Limb (tissue), 2 donors: ENCODE measurements at regions not wholly inside any gene's neighbourhood (a gene's known extent, or its start where the extent isn't known, plus 50 kb on each side); places are given as distances from the start of the nearest gene placed in this dataset.
"Not testable (repeated sequence)": the region's sequence is repeated elsewhere in the genome, so short reads cannot be mapped to it uniquely, and the experiment has no call there.

ENCODE experiments used
- DNase-seq, 2 donors: peaks; one replicate each; pipeline ENCODE4 v3.0.0-alpha.2; 2016; ENCODE audit errors: extremely low spot score in 2 of 2

DNA sequence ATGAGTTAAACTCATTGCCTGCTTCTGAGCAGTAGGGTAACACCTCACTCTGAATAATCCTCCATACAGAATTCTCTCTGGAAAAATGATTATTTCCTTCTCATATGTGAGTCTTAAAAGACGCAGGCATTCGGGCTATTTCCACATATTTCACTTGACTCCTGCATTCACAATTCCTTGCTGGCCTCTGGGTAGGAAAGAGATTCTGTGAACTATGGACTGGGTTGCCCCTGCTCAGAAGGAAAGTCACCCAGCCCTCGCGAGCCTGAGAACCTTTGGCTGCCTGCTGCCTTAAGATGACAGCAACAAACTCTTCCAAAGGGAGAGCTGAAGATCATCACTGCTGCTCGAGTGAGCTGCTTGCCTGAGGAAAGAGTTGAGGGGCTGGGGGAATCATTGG, 216.8 kb downstream of the BAMBI start:
- no peak for DNase-seq

DNA sequence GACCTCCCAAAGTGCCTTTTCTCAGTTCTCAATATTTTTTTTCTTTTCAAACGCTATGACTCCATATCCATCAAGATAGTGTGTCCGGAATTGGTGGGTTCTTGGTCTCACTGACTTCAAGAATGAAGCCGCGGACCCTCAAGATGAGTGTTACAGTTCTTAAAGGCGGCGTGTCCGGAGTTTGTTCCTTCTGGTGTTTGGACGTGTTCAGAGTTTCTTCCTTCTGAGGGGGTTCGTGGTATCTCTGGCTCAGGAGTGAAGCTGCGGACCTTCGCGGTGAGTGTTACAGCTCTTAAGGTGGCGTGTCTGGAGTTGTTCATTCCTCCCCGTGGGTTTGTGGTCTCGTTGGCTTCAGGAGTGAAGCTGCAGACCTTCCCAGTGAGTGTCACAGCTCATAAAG, 218.3 kb downstream of the BAMBI start:
- DNase-seq = not testable (repeated sequence)

DNA sequence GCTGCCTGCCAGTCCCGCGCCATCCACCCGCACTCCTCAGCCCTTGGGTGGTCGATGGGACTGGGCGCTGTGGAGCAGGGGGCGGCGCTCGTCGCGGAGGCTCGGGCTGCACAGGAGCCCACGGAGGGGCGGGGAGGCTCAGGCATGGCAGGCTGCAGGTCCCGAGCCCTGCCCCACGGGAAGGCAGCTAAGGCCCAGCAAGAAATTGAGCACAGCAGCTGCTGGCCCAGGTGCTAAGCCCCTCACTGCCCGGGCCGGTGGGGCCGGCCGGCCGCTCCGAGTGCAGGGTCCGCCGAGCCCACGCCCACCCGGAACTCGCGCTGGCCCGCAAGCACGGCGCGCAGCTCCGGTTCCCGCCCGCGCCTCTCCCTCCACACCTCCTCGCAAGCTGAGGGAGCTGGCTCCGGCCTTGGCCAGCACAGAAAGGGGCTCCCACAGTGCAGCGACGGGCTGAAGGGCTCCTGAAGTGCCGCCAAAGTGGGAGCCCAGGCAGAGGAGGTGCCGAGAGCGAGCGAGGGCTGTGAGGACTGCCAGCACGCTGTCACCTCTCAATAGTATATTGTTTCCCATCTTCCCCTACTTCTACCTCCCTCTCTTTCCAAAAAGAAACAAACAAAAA, 219.6 kb downstream of the BAMBI start:
- DNase-seq = not testable (repeated sequence)

DNA sequence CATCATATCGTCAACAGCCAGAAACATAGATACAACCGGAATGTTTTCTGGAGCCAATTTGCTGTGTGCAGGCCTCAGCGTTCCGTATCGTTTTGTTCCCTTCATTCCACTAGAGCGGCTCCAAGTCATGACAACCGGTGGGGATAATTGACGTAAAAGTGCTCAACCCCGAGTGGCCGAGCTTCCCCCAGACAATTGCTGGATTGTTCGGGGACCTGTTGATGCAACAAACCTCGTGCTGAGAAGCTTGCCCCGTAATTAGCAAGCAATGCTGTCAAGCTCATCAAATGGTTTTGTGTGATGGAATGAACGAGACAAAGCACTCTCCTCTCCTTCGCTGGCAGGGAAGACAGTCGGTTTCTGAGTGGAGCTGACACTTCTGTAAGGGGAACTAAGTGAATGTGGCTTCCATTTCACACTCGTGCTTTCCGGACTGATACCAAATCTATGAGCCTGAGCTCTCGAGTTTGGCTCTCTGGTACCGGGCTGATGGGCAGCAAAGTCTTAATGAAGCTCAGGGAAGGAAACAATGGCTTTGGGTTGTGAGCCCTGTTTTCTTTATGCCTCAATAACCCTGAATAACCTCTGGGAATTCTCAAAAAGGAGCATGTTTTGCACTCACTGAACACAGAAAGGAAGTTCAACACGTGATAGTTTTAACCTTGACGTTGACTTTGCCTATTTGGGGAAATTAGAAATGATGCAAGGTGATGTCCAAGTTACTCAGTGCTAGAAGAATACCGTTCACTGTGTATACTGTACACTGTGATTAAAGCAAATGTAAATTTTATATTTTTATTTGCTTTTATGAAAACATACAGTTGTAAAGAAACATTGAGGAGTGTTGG, 220.5 kb downstream of the BAMBI start:
- no peak for DNase-seq

DNA sequence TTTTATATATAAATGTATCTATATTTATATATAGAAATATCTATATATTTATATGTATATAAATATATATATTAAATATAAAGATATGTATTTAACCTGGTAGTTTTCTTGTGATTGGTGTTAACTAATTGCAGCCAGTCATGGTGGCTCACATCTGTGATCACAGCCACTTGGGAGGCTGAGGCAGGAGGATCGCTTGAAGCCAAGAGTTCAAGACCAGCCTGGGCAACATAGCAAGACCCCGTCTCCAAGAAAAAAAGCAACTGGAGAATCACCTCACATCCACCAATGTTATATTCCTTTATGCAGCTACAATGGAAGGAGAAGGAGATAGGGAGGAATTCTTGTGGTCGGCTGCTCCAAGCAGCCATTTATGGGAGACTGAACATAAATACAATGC, 224.9 kb downstream of the BAMBI start:
- DNase-seq = no peak

DNA sequence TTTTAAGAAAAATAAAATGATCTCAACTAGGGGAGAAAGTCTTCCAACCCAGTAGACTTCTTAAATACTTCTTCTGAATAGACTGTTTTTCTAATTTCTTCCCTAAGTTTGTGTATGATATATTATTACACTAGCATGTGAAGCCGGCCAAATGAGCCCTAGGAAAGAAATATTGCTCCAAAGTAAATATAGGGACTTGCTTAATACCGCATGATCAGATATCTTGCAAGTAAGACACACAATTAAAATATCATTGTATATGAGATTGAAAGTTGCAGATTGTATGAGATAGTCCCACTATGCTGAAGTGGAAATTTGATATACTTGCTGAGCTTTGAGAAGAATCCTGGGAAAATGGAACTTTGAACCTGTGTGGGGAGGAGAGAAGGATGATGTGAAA, 225.7 kb downstream of the BAMBI start:
- DNase-seq = no peak

DNA sequence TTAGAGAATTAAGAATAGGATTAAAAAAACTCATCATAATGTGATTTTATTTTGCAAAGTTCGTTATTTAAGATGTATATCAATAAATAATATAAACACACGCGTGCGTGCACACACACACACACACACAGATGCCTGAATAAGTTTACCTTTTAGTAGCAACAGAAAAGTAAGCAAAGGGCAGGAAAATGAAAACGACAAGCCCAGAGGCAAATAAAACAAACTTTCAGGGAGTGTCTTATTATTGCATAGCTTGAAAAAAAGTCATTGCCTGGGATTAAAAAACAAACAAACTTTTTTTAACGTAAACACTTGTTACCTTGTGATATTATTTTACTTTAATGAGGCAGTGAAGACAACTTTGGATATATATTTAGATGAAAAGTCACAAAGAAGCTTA, 226.4 kb downstream of the BAMBI start:
- no peak for DNase-seq

DNA sequence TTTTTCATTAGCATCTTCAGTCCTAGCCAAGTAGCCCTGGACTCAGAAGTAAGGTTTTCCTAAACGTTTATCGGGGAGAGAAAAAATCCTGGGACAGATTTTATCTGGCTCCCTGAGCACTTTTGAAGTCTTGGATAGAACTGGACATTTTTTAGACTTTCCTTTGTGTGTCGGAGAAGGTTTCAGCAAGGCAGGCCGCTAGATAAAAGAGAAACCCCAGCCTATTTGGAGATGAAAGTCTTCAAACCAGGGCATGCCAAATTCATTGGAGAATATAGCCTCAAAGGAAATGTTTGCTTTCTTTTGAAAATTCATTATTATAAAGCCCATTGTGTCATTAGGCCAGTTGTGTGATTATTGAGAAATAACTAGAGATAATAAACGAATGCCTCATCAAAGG, 228.1 kb downstream of the BAMBI start:
- no peak for DNase-seq

DNA sequence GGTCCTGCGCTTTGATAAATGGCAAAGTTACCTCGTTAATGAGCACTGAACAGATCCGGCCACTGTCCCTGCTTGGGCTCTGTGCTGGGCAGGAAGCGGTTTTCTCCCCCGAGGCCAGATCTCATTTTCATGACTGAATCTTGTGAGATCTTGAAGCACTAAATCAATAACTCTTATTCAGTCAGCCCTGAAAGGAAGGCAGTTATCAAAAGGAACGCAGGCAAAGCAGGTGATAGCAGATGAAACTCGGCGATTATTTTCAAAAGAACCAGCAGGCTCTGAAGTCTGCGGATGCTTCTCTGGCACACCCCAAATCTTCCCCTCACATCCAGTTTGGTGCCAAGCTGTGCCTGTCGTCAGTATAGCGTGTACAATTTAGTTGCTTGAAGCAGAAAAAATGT, 228.7 kb downstream of the BAMBI start:
- DNase-seq = no peak

DNA sequence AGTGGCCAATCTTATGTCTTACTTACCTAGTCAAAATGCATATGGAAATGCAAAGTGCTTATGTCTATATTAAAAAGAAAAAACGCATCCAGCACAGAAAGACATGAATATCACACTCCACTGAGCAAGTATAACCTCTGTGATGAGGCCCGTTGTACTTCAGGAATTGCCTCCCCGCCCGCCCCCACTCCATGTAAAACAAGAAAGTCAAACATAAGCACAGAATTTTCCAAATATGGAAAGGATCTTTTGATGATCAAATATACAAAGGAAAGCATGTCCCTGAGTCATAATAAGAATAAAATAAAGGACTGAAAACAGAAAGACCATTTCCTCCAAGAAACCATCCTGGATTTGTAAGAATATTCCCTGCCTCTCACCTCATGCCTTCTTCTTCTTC, 229.1 kb downstream of the BAMBI start:
- DNase-seq = no peak

DNA sequence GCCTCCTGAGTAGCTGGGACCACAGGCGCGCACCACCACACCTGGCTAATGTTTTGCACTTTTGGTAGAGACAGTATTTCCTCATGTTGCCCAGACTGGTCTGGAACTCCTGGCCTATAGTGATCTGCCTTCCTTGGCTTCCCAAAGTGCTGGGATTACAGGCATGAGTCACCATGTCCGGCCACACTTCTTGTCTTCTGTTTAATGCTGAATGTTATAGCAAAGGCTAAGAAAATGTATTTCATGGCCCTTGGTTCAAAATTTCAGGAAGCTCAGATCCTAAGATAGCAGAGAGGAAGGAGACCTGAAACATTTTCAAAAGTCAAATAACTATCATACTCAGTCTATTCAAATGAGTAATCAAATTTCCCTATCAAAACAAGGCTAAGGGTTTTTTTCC, 229.6 kb downstream of the BAMBI start:
- DNase-seq = no peak

DNA sequence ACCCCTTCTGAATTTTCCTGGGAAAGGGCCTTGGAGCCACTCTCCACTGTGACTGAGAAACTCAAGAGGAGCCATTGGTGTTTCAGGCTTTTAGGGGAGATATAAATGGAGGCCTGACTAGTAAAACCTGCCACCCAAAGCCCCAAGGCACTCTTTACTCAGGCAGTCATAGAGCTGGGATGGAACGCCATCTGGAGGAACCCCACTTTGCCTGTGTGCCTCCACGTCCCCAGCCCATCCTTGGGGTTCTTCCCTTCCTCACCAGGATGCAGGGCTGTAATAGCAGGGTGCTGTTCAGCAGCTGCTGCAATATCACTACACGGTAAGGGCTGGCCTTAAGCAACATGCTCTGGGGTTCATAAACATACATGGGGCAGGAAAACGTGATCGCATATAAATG, 232.6 kb downstream of the BAMBI start:
- no peak for DNase-seq

DNA sequence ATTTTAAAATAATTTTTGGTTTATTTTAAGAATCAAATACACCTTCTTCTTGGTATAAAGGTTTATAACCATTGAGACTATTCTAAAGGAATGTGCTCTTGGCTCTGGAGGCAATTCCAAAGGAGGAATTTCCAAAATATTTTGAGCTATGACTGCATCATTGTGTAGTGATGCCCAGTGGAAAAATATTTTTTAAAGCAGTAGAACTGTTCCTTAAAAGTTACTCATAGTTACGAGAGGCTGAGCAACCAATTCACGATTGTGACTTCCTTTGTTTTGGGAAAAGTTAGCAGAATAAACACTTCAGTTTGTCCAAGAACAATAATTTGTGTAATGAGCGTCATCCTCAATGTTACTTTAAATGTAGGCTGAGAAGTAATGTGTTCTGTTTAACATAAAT, 233.6 kb downstream of the BAMBI start:
- peak in 1 of 2 donors; percentile 49 for DNase-seq

DNA sequence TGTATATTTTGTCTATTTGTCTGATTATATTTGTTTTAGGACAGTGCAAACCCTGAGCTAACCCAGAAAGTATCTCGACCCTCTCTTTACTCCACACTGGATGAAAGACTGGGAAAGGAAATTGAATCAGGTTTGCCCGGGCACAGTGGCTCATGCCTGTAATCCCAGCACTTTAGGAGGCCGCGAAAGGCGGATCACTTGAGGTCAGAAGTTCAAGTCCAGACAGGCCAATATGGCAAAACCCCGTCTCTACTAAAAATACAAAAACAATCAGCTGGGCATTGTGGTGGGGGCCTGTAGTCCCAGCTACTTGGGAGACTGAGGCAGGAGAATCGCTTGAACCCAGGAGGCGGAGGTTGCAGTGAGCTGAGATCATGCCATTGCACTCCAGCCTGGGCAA, 234.2 kb downstream of the BAMBI start:
- not testable (repeated sequence) for DNase-seq

DNA sequence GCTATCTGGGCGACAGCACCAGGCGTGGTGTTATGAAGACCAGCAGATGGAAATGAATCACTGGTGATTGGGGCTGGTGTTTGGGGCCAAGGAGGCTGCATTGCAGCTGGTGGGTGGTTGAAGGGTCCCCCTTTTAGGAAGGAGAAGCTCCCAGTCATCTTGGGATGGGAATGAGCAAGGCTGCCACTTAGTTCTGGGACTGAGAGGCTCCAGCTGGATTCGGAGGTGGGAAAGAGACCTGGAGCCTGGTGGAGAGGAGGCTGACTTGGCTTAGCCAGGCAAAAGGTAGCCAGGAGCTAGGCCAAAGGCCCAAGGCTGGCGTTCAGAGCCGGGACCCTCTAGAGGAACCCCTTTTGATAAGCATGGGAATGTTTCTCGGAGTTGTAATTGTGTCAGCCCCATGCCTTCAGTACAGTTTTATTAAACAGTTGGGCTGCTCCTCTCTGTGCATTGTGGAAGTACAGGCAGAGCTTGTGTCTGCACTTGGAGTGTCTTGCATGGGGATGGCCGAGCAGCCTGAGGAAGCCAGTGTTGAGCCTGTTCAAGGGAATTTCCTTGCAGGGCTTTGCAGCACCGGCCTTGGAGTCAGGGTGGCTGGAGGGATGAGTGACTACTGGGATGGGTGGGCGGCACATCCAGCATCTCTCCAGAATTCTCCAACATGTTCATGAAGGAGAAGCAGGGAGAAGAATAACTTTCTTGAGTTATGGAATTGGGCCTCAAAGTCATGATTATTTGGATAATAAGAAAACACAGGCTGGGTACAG, 234.9 kb downstream of the BAMBI start:
- DNase-seq = no peak

DNA sequence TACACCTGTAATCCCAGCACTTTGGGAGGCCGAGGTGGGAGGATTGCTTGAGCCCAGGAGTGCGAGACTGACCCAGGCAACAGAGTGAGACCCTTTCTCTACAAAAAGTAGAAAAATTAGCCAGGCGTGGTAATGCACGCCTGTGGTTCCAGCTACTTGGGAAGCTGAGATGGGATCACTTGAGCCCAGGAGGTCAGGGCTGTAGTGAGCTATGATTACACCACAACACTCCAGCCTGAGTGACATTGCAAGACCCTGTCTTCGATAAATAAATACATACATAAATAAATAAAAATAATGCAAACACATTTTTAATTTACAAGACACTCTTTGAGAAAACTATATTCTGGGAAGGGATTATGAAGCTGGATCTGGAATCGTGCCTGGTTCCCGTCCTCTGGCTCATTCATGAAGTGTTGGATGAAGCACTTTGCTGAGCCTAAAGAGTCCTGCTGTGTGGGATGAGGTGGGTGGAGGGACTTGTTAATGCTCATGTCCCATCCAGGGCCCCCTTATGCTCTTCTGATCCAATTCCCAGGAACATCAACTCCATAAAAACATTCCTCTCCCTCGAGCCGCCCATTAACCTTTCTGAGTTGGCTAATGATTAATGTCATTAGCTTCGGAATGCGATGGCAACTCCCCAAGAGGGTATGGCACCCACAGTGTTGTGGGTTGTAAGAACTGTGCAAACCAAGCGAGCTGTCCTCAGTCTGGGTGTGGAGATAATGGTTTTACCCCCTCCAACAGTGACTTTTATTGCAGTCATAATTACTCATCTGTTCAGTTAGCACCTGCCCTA, 236.3 kb downstream of the BAMBI start:
- no peak for DNase-seq

DNA sequence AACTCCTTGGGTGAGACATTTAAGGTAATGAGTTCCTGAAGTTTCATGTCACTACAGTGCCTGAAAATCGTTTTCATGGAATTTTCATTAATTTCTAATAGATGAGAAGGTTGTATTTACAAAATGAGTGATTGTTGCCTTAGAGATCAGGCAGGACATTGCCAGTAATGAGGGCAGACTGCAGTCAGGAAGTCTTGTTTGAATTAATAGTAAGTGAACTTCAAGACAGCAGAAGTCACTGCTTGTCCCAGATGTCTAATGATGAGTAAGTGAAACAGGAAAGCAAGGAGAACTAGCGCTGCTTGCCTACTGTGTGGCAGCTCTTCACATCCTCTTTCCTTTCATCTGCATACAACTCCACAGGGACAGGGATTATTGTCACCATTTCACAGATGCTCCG, 237.4 kb downstream of the BAMBI start:
- no peak for DNase-seq

DNA sequence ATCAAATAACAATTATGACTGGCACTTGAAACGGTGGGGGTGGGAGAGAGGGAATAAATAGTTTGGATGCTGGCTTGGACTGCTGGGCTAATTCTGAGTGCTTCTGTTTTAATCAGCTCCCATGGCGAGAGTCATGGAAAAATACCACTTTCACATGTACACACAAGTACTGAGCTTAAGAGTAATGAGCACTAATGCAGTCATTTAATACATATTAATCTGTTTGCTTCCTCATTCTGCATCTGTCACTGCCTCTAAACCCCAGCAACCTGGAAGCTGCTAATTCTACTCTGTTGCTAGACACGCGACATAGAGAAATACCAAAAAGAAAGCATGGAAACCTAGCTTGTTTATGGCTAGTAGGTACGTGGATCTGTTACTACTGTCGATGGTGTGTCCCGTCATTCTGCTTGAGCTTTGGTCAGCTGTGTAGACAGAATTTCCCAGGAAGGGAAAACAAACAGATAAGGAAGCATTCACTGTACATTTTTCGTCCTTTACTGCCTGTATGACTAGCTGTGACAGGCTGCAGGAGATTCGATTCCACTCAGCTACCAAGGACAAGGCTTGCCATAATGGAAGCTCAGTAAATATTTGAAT, 238.8 kb downstream of the BAMBI start:
- DNase-seq = no peak

DNA sequence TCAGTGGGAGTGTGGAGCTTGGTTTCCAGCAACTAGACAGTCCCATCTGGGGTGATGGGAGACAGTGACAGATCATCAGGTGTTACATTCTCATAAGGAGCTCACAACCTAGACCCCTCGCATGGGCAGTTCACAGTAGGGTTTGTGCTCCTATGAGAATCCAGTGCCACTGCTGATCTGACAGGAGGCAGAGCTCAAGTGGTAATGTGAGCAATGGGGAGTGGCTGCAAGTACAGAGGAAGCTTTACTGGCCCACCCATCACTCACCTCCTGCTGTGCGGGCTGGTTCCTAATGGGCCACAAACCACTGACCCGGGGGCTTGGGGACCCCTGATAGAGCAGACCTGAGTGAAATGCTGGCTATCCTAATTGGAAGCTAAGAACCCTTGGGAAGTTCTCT, 242.8 kb downstream of the BAMBI start:
- no peak for DNase-seq

DNA sequence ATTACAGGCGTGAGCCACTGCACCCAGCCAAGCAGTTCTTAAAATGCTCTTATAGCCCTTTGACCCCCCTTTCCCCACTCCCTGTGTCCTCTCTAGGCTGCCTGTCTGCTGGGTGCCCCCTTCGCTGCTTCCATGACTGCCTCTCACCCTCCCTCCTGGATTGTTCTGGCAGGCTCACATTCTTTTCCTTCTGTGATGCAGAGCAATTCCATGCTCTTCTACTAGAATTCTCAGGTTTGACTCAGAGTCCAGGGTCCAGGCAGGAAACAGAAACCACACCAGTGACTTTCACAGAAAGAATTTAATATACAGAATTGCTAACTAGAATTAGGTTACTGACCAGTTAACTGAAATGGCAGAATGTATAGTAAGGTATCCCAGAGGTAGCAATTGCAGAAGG, 244.8 kb downstream of the BAMBI start:
- DNase-seq = no peak

DNA sequence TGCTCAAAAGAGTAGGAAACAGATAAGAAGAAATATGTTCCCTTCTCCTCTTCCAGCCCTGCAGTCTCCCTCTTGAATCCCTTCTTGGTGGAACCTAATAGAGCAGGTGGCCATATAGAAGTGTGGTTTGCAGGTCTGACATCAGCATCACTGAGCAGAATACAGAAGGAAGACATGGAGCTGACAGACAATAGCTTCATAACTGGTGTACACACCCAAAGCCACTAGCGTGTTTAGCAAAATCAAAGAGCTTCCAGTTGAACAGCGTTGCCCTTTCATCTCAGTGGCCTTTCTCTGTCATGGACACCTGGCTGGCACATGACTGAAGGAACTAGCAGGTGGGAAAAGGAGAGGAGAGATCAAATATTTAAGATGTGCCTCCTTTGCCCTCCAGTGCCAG, 245.5 kb downstream of the BAMBI start:
- DNase-seq = no peak
